CD4-positive, alpha-beta T cell treated with Interleukin-6 at 100 ng/mL for 8 hours (primary cell): ENCODE measurements at regions not wholly inside any gene's neighbourhood (a gene's known extent, or its start where the extent isn't known, plus 50 kb on each side); places are given as distances from the start of the nearest gene placed in this dataset.
"Not testable (repeated sequence)": the region's sequence is repeated elsewhere in the genome, so short reads cannot be mapped to it uniquely, and the experiment has no call there.

Source experiments
- DNase-seq: peaks from one replicate; pipeline ENCODE4 v3.0.0-alpha.2; 2020; ENCODE audit warnings: mixed read lengths, low spot score

GRCh38 chr10:131532745-131533341 lies 221.3 kb upstream of the TCERG1L start:
- DNase-seq = no peak

DNA sequence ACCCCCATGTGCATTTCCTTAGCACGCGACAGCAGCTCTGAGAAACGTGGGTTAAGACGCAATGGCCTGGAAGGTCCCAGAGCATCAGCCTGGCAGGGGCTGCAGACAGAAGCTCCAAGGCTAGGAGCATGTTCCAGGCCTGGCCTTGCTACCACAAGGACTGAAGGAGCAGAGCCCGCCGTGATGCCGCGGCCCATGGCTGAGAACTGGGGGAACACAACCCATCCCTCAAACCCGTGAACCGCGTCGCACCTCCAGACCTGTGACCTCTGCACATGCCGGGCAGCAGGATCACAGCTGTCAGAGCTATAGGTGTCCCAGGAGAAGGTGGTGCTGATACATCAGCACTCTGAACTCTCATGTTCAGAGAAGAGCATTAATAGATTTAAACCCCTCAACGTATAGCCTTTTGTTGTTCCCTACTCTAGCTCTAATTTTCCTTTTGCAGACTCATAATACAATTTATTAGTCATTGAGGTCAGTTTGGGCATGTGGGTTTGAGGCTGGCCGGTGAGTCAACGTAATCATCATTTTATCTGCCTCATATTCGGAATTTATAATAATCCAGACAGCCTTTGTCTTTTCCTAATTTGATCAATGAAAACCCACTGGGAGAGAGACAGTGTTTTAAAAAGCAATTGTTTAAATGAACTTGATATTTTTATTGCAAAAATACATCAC lies 222.5 kb upstream of the TCERG1L start:
- no peak for DNase-seq

DNA sequence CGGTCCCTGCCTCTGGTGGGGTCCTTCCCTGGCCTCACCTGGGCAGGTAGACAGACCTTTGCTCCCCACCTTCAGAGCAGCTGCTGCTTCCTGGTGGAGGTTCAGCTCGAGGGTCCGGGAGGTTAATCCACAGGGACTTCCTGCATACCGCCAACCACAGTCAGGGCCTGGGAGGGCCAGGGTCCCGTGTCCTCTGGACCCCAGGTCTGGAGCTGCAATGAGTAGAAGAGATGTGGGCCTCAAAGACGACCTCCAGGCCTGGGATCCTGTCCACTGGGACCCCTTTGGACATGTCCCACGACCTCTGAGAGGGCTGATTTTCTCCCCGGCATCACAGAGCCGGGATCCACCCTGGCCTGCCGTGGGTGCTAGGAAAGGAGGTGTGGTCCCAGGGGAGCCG lies 223.3 kb upstream of the TCERG1L start:
- no peak for DNase-seq

- DNase-seq = no peak
These were observed 225.2 kb upstream of the TCERG1L start for GRCh38 chr10:131536676-131537075.

GRCh38 chr10:131537281-131537680 lies 225.8 kb upstream of the TCERG1L start:
- DNase-seq = no peak

DNA sequence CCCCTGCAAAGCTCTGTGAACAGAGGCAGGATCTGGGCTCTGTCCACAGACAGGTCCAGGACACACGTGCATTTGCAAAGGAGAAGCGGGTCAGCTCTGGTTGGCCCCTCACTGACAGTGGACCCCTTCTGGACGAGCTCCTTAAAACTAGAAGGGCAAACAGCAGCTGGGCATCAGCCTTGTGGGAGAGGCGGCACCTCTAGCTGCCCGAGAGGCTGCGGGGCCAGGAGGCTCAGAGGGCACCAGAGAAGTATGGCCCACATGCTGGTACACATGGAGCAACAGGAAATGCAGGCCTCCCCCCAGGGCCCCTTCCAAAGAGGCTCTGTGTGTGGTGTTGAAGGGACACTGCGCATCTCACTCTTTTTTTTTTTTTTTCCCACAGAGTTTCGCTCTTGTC lies 233.0 kb upstream of the TCERG1L start:
- DNase-seq = no peak

GRCh38 chr10:131546086-131546810 lies 234.7 kb upstream of the TCERG1L start:
- DNase-seq = no peak

GRCh38 chr10:131547129-131547799 lies 235.7 kb upstream of the TCERG1L start:
- DNase-seq = no peak

DNA sequence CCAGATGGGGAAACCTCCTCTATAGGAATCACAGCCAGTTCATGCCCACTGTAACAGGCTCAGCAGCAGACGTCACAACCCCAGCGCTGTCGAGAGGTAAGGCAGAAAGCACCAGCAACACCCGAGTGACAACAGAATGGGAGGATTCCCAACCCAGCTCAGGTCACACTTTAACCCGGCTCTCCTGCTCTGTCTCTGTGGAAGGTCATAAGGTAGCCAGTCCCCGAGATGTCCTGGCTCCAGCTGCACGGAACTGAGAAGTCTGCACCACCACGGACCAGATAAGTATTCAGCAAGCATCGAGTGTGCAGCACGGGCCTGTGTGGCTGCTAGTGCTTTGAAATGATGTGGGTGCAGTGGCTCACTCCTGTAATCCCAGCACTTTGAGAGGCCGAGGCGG lies 236.7 kb upstream of the TCERG1L start:
- DNase-seq = no peak

DNA sequence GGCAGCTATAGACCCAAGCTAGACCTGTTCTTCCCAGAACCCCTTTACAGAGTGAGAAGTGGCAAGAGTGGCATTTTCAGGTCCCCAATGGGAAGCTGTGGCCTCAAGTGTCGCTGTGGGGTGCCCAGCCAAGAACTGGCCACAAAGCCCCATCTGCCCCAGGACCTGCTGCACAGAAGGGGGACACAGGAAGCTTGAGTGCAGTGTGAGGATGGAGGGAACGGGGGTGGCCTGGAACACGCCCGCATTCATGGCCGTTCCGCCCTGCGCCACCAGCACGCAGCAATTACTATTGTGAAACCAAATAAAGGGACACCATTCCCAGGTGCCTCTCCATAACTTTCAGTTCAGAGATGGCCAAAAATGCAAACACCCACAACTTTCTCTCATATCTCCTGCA lies 237.6 kb upstream of the TCERG1L start:
- no peak for DNase-seq

DNA sequence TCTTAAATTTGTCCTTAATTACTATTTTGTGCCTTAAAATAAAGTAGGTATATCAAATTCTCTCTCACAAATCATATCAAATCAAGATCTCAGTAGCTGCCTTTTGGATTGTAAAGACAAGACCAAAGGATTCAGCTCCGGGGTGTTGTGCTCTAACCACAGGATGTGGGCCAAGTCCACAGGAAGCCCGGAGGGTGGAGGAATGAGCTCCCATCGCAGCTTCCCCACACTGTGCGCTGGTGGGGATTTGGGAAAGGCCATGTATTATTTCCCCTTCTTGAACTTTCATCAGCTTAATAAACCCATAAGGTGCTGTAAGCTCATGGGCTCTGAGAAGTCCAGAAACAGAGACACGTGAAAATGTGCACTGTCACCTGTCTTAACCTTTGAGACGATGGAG lies 241.6 kb upstream of the TCERG1L start:
- no peak for DNase-seq

DNA sequence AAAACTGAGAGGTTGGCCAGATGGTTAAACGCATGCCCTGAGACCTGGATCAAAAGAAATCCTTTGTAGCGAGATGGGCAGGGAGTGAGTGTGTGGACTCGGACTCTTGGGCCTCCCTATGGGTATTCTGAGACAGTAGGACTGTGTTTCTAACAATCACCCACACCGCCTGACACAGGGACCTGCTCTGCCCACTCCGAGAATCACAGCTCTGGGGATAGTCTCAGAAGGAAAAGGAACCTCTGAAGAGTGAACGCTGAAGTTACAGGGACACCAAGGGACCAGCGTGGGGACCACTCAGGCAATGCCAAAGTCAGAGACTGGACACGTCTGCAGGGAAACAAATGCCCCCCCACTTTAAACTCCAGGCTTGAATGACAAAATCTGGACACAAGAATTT lies 242.1 kb upstream of the TCERG1L start:
- no peak for DNase-seq

- no peak for DNase-seq
These were observed 243.3 kb upstream of the TCERG1L start for GRCh38 chr10:131554821-131555220.

DNA sequence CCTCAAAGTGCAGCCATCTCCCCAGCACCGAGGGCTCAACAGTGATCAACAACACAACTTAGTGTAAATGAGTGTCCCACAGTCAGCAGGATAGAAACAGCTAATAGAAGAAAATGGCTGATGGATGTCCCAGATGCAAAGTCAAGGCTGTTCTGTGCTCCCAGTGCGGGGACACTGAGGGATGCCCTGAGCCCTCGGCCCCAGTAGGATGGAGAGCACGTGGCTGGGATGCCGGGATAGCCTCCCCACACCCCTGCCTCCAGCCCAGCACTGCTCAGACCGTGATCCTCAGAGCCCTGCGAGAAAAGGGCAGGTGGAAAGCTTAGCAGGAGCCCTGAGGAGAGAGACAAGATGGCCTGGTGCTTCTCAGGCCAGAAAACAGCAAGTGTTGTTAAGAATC lies 243.9 kb upstream of the TCERG1L start:
- DNase-seq = no peak

- no peak for DNase-seq
These were observed 244.8 kb upstream of the TCERG1L start for GRCh38 chr10:131556061-131556896.

DNA sequence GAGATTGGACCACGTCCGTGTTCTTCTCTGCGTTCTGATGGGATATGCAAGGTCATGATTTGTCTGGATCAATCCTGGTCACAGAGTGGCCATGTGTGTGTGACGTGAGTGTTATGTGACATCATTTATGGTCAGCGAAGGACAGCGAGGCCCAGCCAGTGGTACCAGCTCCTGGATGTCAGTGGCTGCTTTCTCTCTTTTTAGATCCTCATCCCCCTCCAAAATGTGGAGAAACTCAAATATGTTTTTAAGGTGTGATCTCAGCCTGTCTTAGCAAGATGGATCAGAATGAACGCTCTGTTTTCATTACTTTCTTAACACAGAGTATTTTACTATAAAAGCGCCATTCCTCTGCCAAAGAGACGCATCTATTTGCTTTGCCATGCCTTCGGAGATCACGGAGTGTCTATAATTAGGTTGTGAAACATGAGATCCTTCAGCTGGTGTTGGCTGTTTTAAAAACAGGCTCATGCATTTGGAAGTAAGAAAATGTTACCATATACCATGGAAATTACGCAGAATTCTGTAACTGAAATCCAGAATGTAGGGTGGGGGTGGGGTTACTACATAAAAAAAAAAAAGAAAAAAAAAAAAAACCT lies 245.5 kb upstream of the TCERG1L start:
- DNase-seq = no peak

DNA sequence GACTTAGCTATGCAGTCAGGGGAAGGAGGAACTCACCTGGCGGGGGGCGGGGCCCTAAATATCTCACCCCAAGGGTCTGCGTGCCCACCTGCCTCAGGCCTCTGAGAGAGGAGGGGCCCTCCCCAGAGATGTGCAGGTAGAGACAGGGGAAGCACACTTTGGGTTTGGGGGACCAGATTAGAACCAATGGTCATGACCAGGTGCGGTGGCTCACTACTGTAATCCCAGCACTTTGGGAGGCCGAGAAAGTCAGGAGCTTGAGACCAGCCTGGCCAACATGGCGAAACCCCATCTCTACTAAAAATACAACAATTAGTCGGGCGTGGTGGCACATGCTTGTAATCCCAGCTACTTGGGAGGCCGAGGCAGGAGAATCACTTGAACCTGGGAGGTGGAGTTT lies 246.4 kb upstream of the TCERG1L start:
- not testable (repeated sequence) for DNase-seq

- DNase-seq = no peak
These were observed 248.0 kb upstream of the TCERG1L start for GRCh38 chr10:131559450-131559911.

DNA sequence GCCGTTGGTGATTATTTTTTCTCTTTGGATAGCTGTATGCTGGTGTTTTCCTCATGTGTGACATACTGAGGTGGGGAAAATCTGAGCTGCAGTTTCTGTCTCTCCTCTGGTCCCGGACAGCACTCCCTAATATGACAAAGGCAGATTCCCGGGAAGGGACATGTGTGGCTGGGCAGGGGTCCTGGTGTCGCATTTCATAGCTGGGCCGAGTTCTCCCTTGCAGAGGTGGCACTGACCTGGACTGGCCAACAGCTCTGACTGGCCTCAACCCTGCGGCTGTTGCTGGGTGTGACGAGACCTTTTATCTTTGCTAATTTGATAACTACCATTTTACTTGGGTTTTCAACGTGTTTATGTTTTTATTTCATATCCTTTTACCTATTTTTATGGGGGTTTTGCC lies 248.6 kb upstream of the TCERG1L start:
- no peak for DNase-seq

DNA sequence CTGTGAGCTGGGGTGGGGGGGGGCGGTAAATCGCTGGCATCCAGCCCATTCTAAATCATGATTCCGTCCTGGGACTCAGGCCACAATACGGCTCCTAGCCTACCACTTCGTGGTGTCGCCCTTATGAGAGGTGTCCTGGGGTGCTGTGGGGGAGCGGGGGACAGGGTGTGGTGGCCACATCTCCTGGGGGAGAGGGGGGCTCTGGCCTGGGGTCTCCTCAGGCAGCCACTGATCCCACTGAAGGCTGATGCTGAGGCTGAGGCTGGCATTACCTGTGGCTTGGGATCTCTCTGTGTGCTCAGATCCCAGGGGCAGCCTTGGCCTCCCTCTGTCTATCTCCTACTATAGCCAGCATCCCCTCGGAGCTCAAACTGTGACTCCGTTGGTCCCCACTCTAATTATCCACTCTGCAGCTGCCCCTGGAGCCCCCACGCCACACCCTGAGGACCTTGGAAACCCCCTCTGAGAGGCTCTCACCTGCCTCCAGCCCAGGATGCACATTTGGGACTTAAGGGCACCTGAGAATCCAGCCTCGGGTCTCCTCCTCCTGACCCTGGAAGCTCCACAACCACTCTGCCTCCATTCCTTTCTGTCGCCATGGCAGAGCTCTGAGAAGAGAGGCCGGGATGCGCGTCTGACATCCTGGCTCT lies 249.3 kb upstream of the TCERG1L start:
- no peak for DNase-seq

DNA sequence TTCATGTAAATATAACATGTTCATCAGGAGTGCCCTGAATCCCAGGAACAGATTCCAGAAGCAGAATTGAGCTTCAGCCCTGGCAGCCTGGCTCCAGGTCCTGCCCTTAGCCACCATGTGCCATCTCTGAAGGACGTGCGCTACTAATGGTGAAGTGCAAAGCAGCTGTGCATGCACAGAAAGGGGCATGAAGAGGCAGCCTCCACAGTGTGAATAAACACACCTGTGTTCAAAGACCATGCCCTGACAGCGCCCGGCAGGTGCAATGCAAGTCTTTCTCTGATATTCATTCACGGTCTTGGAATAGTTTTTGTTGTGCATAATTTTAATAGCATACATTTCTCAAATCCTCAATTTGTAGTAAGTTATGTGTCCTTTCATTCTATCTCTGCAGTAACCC lies 250.4 kb upstream of the TCERG1L start:
- DNase-seq = no peak
